NCI-H1417 treated with DMSO at 0.1 percent for 48 hours (cell line): ENCODE measurements at regions not wholly inside any gene's neighbourhood (a gene's known extent, or its start where the extent isn't known, plus 50 kb on each side); places are given as distances from the start of the nearest gene placed in this dataset.
A peak's percentile ranks its signal among the peaks of the same experiment; 100 is the strongest.
"Not testable (repeated sequence)": the region's sequence is repeated elsewhere in the genome, so short reads cannot be mapped to it uniquely, and the experiment has no call there.

ENCODE experiments used
- DNase-seq: peaks from one replicate; lab custom pipeline; 2025; lab: John Stamatoyannopoulos, UW

DNA sequence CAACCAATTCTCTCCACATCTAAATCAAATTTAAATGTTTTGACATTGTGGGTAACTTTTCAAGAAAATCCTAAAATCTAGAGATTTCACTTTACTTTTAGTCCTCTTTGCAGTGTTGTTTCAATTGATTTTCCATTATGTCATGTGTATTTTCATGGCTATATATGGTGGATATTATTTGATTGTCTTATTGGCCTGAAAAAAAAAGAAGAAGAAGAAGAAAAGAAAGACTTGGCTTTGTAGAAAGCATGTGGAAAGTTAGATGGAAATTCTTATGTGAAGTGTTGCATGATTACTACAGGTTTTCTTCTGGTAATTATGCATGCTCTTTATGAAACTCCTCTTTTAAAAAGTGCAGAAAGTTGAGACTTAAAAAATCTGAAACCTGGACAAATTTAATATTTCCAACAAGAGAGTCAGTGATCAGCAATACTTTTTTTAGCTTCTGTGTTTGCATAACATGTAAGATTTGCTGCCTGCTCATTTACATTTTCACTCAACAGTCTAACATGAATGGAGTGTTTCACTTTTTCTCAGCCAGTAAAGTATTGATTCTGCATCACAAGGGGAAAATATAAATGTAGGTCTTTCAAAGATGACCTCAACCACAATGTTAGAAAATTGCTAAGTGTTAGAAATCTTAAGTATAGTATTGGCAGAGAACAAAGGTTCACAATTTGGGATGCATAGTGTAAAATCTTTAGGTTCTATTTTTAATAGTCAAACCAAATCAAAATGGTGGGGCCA, 438.7 kb downstream of the BCKDHB start:
- DNase-seq, result no peak

DNA sequence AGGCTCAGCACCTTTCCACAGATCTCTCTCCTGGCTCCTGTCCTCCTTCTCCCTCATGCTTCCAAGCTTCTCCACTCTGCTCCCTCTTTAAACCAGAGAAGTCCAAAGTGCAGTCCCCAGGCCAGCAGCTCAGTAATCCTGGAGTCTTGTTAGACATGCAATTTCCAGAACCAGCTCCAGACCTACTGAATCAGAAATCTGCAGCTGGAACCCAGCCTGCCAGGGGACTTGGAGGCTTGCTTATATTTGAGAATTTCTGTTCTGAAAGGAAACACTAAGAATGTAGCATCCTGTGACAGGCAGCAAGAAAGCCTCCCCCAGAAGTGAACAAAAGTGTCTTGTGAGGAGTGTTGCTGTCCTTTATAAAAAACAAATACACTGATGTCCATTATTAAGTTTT, 438.1 kb downstream of the BCKDHB start:
- DNase-seq, result no peak

DNA sequence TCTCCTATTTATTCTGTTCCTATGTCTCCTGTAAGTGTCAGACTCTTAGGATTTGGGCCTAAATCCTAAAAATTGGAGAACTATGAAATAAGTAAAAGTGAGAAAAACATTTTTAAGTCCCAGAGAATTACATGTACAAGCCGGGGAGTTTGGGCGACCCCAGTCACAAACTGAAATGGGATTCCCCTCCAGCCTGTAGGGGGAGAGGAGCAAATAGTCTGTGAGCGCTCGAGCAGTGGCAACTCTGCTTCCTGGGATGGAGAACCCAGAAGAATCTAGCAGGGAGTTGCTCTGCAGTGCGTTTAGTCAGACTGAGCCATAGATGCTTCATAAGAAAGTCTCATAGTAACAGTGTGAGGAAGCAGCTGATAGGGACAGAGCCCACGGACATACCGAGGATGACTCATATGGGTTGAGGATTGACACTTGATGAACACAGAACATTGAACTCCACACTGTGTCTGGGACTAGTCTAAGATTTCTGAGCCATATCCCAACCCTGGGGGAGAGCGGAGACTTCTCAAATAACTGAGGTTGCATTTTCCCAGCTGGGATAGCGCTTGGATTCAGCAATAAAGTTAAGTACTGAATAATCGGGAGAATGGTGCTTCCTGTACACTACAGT, 437.2 kb downstream of the BCKDHB start:
- DNase-seq, result no peak

- DNase-seq, result no peak
Observed at GRCh38 chr6:80543151-80543550, 436.7 kb downstream of the BCKDHB start.

DNA sequence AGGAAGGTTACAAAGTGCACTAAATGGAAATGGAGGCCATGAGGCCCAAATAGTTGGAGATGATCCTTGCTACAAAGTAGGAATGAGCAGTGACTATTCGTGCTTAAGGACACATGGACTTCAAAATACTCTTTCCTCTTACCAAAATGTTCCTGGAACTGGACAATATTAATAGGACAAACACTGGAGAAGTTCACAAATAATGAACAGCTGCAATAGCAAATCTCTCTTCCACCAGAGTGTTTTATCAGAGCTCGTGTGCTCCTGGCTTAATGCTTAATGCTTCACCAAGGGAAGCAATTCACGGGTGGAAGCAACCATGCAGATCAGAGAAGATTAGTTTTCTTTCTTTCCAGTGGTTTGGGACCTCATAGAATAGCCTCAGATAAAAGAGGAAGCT, 435.4 kb downstream of the BCKDHB start:
- DNase-seq, result no peak

- no peak for DNase-seq
Observed at GRCh38 chr6:80541181-80541580, 434.7 kb downstream of the BCKDHB start.

GRCh38 chr6:80540700-80541099, 434.2 kb downstream of the BCKDHB start:
- DNase-seq, result no peak

DNA sequence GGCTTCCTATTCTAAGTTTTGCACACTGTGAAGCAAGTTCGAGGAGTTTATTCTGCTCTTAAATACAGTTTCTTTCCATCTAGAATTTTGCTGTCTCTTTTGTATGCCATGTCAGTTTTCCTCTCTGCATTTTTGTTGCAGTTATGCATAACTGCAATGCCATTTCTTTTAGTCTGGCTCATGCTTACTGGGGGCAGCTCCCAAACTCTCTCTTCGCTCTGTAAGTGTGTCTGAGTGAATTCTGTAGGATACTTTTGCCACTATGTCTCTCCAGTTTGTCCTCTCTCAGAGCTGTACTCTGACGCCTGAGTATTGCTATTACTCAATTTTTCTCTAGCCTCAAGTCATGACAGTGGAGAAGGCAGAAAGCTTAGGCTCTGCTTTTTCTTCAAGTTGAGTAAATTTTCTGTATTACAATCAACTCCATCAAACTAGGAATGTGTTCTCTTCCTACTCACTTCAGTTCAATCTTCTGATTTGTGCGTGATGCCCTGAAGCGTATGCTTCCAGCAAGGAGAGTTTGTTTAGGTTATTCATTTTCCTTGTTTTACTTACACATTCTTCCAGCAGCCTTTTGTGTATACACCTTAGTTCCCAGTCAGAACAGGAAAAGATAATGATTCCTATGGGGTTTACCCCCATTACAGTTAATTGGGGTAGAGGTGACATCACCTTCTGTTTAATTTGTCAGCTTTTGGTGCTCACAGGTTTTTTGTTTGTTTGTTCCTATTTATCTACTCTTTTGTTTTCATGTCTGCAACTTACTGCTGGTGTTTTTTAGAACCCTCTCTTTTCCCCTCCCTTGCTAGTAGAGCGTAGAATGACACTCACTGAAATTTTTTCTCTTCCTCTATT, 430.9 kb downstream of the BCKDHB start:
- DNase-seq, result no peak

DNA sequence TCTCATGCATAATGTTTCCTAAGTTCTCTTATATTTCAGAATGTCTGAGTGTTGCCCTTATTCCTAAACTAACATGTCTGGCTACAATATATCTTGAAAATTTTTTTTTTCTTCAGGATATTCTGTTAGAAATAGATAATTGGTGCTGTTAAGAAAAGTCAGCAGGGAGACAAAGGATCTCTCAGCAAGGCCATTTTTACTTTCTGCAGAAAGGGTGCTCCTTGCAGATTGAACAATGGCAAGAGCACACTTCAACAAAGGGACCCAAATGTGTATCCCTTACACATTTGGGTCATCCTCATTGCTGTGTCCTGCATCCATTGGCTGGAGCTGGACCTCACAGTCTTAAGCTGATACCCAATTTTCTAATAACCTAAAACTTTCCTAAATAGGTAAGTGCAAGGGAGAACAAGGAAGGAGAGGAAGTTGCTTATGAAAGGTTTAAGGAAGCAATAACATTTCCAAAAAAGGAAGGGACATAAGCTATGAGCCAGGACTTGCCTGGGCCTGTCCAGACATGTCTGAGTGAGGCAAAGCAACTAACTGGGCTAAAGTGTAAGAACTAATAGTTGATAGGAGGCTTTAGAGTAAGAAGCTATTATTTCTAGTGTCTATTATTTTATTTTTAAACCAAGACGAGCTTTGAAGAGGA, 429.6 kb downstream of the BCKDHB start:
- no peak for DNase-seq

- no peak for DNase-seq
Observed at GRCh38 chr6:80531681-80532619, 425.5 kb downstream of the BCKDHB start.

- no peak for DNase-seq
Observed at GRCh38 chr6:80530103-80530502, 423.6 kb downstream of the BCKDHB start.

- DNase-seq, result no peak
Observed at GRCh38 chr6:80528115-80528514, 421.6 kb downstream of the BCKDHB start.

DNA sequence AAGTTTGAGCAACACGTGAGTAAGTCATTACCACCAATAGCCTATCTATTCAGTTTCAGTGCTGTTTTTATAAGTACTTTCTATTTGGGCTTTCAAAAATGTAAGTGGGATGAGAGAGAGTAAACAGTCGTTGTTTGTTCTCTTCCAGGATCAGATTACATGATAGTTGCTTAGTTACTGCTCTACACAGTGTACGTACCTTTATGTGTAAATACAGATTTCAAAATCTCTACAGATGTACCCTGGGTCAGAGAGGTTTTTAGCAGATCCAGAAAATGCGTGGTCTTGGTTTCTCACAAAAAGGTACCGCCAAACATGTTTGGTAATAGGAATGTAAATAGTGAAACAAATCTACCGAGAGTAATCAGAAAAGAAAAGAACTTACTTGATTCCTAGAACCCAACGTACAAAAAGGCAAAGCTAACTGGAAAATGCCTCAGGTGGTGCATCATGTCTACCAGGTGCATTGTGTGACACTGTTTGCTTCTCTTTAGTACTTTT, 421.1 kb downstream of the BCKDHB start:
- peak; percentile 46 for DNase-seq

- no peak for DNase-seq
Observed at GRCh38 chr6:80523531-80523997, 417.1 kb downstream of the BCKDHB start.

DNA sequence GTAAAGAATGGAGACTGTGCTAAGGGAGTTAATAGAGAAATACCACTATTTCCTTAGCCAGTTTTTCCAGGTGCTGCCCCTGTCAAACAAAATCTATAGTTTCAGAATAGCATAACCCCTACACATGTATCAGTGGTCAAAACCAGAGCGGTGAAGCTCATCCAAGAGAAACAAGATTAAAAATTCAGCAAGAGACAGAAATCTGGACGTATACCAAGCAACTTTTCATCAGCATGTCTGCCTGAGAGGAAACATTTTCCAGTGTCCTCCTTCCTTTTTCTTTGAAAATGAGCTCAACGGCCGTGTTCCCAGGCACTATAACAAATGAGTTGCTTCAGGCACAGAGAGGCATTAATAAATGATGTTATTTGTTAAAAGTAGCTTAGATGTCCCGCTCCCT, 416.5 kb downstream of the BCKDHB start:
- no peak for DNase-seq

GRCh38 chr6:80522576-80522975, 416.1 kb downstream of the BCKDHB start:
- no peak for DNase-seq

DNA sequence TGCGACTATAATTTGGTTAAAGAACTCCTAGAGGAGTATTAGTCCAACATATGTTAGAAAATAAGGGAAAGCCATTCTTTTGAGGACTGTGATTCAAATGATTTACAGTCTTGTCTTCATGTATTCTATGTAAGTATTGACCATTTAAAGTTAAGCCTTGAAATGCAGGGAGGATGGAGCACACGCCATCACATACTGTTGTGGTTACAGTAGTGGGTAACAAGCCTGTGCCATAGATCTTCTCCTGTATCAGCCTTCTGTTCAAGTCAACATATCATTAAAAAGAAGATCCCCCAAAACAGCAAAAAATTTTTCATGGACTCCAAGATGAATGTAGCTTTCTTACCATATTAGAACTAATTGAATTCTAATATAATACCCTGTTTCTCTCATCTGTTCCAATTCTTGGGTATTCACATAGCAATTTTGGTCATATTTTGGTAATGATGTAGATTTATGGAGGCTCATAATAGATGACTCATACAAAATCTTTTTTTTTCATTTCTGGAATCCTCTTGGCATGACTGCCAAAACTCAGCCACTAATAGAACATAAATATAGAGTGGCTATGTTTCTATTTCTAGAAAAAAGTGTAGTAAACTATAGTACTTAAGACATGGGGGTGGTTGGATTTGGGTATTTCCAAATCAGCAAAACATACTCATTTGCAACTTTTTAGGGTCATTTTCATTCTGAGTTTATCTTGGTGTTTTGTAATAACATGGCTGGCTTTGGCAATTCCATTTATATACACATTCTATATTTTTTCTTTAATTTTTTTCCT, 413.5 kb downstream of the BCKDHB start:
- DNase-seq, result no peak

- DNase-seq, result no peak
Observed at GRCh38 chr6:80517525-80517924, 411.1 kb downstream of the BCKDHB start.

DNA sequence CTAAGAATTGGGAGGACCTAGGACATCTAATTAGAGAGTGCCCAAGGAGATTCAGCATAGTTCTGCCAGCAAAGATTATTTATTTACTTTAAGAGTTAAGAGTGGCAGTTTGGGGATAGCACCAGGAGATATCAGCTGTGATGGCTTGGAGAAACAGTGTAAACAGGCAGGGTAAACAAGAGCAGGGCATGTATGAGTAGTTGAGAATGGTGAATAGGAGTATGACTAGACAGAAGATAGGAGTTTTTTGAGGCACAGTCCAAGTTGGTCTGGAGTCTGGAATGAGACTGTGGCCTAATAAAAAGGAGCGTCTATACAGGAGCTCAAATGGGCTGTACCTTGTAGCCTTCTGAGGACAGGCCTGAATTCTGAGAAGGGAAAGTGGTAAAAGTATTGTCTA, 404.1 kb downstream of the BCKDHB start:
- DNase-seq, result not testable (repeated sequence)
